GM11168 (cell line): ENCODE measurements at regions not wholly inside any gene's neighbourhood (a gene's known extent, or its start where the extent isn't known, plus 50 kb on each side); places are given as distances from the start of the nearest gene placed in this dataset.

ENCODE experiments used
- in situ Hi-C: fragments of 300-500 bp; cut with MboI; formaldehyde crosslinking; loops from one replicate; pipeline ENCODE4 v1.12.0; 2022; ENCODE audit warnings: low sequenced_read_pairs; ENCODE audit not compliant: unreplicated experiment

DNA sequence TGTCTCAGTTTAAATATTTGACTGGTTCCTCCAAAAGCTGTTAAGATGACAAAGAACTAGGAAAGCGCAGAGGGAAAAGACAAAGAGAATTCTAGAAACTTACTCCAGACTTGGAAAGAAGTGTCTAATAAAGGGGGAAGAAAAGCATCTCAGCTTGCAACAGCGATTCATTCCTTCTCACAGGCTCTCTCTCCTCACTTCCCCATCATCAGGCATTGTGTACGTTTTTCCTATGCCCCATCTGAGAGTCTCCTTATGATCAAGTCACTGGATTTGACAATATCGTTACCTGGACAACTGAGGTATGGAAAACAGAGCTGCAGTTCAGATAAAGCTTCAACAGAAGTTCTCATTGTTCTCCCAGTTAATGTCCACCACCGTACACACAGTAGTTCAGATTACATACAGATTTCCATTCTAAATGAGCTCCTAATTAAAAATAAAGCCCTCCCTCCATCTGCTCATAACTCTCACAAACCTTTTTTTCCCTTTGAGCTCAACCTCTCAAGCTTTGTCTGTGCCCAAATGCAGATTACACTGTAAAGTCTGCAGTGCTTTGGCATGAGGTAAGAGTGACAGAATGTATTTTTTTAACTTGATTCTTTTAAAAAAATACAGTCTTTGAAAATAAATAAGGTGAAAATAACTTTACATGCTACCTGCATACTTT, 254.4 kb upstream of the THBS1 start:
- in situ Hi-C loops = no loop called here

DNA sequence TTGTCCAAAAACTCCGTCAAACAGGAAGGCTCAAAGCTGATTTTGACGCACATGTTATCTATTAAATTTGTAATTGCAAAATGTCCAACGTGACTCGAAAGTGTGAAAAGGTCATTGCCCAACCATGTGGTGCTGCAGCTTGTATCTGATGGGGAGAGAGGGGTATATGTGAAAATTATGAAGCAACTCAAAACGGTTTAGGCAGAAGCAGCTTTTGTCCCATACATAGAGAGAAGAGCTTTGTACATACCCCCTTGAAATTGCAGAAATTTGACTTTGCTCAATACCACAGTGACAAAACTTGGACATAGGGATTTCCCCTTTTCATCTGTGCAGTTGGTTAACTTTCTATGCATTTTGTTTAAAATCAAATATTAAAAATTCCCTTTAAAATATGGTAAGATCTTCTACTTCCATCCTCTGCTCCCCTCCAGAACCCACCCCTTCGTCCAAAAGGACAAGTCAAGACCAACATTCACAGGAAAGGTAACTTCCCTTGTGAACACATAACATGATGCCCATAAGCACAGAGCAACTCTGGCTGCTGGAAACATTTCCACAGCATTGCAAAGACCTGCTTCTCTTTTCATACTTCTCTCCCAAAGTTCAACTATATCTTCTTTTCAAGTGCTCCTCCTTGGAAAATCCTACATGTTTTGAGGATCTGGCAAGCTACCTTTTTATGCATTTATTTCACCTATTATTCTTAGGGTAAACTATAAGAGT, 253.7 kb upstream of the THBS1 start:
- in situ Hi-C loops = no loop called here

DNA sequence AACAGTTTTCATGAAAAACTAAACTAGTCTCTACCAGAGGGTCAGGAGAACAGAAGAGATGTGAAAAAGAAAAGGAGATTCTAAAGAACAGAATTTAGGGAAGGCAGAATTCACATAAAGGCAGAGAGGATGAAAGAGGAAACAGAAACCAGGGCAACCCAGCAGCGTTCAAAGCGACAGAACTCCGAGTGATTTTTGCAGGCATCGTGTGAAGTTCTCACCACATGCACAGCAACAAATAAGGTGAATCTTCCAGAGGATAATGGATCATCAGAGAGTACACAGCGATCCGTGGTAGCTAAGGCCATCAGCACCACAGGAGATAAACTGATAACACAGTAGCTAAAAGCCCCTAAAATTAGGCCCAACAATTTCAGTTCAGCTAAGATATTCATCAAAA, 250.8 kb upstream of the THBS1 start:
- in situ Hi-C loops = no loop called here

DNA sequence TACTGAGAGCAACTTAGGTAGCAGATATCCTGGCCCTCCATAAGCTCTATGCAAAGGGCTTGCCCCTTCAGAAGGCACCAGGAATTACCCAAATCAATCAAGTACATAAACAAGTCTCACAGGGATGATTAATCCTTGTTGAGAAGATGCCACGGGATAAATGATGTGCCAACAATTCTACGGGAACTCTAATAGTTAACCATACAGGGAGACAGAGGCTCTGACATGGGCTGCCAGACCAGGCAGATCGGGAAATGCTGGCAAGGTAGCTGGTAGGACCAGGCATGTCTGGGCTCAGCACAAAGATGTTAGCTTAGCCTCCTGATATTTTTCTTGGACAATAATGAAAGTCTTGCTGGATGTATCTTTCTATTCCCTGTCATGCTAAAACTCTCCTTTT, 249.3 kb upstream of the THBS1 start:
- in situ Hi-C loops = no loop called here

DNA sequence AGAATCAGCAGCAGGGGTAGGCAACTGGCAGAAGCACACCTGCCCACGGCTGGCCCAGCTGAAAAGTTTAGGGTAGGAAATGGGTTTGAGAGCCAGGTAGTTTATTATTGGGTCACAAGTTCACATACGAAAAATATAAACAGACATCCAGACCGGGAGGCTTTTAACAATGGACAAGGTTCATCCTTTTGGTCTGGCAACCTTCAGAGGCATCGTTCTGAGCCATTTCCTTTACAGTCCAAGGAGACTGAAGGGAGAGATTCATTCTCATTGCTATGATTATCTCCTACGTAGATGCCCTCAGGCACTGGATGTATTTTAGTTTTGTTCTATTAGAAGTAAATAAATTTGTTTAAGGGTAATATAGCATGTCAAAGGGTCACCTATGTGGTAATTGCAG, 248.0 kb upstream of the THBS1 start:
- in situ Hi-C loops = no loop called here

DNA sequence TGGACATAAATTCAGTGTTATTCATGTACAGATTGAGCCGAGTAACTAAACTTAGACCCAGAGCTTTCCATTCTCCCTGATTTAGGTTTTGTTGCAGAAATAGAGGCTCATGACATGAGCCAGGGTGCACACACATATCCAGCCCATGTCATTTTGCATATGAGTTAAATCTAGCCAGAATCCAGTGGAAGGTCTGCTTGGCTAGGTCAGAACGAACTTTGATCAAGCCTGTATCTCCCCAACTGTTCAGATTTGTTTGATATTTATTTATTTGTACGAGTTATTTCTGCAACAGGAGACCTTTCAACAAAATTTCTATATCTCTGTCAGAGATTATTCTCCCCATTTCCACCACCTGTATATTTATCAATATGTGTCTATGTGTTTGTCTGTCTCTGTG, 247.5 kb upstream of the THBS1 start:
- in situ Hi-C loops = no loop called here

DNA sequence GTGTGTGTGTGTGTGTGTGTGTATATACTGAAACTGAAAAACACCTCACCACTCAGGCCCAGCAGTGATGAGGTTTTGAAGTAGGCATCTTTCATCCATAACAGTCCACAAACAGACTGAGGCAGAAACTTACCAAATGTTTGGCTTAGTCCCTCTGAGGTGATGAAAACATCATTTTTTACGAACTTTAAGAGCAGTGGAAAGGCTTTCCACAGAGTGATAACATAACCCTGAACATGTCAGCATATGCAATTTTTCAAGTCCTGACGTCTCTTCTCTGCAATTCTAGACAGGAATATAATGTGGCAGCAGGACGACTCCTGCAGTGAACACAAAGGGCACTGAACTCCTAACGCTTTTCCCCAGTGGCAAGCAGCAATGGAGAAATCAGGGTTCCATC, 247.0 kb upstream of the THBS1 start:
- in situ Hi-C loops = no loop called here

DNA sequence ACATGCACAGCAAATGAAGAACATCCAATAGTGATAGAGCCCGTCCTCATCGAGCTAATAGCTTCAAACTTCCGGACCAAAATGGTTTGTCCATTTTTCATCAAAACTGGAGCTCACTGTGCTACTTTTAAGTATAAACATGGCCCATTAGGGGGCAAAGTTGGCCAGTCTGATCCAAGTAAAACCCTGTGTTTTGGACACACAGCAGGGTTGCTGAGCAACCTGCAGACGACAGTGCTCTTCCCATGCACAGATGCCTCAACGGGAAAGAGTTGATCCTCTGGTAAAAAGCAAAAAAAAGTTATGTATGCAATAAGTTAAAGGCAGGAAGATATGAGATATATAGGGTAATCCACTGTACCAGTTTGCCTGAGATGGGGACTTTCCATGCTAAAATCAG, 244.0 kb upstream of the THBS1 start:
- in situ Hi-C loops = no loop called here

DNA sequence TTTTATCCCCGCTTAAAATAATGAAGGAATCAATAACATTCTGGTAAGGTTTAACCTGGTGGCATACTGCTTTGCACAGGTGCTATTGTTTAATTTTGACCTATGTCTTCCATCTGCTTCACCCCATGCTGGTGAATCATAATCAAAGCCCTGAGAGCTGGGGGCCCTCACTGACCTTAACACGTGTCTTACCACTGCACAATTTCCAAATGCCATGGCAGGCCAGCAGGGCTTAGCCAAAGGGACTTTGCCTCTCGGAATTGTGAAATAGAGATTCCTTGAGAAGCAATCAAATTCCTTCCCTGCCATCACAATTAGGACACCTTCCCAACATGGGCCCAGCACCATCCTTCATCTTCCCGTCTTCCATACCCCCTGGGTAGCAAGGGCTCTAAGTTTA, 242.6 kb upstream of the THBS1 start:
- in situ Hi-C loops = no loop called here

DNA sequence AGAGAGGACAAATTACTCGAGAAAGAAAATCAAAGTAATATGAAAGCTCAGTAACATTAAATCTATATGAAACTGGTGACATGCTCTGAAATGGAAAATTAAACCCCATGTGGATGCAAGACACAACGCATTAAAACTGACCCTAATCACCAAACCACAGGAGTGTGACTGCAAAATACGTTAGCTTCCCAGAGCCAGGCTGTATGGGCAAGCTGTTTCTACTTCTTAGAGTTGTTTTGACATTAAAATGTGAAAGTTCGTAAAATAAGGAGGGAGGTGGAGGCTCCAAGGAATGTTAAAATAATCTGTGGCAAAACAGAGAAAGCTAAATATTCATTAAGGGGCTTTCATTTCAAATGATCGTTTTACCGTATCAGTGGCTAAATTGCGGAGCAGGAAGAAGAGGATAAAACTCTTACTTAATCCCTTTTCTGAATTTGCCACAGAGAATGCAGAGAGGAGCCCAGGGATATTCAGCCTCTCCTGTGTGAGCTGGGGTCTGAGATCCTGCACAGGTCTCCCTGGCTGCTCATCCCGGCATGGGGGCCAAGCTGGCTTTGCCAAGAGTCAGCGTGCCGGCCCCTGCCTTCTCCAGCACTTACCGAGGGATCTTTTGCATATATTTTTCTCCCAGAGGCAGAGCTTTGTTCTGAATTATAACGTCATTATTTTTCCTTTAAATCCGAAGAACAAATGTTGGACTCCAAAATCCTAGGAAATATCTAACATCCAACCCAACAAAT, 239.8 kb upstream of the THBS1 start:
- in situ Hi-C loops = no loop called here

DNA sequence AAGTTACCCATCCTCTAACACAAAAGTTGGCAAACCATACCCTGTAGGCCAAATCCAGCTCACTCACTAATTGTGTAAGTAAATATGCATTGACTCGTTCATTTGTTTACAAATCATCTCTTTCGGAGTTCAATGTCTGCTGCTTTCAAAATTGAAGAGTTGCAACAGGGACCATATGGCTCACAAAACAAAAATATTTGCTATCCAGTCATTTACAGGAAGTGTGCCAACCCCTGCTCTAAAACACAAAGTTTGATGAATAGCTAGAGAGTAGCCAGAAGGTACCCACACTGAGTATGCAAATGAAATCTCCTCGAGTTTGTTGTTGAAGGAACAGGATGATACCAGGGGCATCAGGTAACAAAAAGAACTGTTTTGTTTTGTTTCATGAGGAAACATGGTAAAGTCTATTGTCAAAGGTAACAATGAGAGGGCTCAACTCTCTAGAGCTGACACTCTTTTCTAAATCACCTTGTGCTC, 236.2 kb upstream of the THBS1 start:
- in situ Hi-C loops = no loop called here

DNA sequence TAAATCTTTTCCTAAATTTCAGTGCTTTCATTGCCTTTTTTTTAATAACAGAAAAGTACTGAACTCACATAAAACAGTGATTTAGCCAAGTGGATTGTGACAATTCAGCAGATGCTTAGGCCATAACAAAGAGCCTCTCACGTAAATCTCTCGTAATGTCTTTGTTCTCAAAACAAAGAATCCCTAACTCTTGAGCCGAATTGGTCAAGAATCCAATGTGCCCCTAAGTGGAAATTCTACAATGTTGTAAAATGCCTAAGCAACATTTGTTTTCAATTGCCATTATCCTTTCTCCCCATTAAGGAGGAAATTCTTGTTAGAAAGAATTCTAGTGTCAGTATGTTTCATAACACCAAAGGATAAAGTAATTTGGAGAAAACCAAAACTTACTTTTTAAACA, 235.7 kb upstream of the THBS1 start:
- in situ Hi-C loops = no loop called here

DNA sequence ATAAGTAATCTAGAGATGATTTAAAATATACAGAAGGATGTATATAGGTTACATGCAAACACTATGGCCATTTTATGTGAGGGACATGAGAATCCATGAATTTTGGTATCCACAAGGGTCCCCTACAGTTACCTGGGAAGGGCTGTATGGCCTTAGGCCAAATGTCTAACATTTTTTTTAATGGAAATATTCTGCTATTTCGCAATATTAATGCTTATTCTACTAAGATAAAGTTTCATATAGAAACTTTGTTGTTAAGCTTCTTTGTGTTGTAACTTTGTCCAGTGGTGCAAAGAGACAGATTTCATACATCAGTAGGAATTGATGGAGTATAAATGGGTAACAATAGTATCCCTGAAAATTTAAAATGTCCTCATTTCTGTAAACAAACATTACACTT, 233.4 kb upstream of the THBS1 start:
- in situ Hi-C loops = no loop called here

DNA sequence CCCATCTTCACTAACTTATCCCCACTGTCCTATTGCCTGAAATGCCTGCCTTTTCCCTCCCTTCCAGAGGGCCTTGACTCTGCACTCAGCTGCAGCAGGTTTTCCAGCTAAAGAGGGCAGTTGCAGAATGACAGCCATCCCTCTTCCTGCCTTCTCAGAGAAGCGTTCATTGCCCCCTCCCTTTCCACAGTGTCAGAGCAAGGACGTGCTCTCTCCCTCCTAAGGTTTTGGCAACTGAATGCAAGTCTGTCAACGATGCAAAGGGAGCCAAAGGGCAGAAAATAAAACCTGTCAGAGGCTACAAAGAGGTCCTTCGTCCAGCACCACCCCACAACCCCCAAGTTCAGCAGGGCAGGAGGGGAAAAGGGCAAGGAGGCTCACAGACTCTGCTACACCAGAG, 230.1 kb upstream of the THBS1 start:
- in situ Hi-C loops = no loop called here

DNA sequence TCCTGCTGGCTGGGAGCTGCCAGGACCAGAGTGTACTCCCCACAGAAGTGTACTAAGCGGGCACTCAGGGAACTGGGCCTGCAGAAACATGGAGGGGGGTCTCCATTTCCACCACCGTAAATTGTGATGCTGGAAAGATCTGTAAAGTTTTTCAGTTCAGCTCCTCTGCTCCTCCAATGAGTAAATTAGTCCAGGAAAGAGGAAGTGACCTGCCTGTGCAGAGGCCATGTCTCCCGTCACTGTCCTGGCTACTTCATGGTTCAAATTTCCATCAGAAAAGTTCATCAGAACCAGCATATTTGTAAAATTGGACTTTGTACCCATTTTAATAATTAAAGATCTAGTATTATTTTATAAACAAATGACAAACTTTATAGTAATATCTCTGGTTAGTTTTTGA, 226.7 kb upstream of the THBS1 start:
- in situ Hi-C loops = no loop called here

DNA sequence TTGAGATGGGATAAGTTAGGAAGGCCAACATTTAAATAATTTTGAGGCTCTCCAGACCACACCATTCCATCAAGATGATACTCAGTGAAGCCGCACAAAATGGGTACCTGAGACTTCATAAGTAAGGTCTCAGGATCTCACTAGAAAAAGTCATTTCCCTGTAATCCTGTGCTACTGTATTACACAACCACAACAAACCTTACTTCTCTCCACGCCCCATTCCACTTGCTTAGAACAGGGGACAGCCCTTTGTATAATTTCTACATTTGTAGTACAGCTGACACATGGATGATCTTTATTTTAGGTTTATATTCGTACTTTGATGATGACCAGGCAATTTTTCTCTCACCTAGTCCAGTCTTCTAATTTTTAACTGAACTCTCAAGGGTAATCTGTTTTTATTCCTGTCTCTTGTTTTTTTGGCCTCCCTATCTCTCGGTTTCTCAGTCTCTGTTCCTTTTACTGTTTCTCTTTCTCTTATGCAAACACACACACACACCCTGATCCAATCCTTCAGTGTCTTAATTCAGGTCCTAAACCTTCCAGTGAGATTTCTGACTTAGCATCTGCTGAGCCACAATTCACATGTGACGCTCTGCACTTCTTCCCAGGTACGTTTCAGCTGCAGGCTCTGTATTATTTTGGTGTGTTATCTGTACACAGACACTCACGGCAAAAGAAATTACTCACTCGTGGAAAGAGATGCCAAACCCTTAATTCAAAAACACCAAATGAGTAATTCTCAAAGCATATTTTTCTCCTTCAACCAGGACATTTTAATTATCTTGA, 223.2 kb upstream of the THBS1 start:
- in situ Hi-C loops = no loop called here

DNA sequence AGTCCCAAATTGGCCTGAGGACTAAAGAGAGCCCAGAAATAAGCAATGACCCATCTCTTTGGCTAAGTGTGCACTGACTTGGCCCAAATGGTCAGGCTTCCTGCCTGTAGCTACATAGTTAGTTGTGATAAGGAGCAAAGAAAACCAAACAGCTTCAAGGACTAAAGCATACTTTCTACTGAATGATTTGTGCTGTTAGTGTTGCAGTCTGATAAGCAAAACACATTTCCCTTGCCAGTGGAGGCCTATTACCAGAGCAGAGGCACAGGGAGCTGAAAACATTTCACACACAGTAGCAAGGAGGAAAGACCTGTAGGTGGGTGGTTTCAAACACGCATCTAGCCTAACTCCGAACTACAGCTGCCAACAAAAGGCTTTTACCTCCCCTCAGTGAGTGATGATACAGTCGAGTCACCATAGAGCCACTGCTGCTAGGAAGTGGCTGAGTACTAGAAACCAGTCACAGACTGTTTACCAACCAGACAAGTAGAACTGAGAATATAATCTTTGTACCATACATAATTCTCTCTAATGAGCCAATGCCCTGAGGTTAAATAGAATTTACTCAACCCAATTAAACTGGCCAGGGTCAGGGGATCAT, 222.3 kb upstream of the THBS1 start:
- in situ Hi-C loops = no loop called here

DNA sequence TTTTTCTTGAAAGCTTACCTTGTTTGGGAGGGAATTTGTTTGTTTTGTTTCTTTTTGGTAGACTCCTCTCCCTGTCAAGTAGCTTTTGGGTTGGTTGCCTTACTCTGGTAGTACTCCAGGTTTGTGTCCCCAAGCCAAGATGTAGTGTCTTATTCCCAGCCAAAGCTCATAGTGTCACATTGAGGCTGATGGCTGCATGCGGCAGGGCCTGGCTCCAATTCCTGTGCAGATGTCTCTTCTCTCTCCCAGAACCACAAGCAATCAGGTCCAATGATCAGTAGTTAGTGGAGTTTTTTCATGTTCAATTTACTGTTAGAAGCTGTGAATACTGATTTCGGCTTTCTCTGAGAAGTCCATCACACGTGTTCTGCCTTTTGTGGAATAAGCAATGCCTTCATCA, 221.1 kb upstream of the THBS1 start:
- in situ Hi-C loops = no loop called here

DNA sequence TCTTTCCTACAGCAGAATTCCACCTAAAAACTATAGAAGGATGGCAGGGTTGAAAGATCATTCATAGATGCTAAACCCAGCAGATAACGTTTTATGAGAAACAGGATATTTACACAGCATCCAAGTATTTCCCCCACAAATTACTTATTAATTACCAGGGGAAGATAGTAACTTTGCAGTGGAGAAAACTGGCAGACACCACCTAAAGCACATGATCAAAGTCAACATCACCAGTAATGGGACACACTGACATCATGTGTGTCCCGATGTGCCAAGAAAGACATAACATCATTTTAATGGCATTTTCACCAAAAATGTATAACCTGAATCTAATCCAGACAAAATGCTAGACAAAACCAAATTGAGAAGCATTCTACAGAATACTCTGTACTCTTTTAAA, 220.4 kb upstream of the THBS1 start:
- in situ Hi-C loops = no loop called here

DNA sequence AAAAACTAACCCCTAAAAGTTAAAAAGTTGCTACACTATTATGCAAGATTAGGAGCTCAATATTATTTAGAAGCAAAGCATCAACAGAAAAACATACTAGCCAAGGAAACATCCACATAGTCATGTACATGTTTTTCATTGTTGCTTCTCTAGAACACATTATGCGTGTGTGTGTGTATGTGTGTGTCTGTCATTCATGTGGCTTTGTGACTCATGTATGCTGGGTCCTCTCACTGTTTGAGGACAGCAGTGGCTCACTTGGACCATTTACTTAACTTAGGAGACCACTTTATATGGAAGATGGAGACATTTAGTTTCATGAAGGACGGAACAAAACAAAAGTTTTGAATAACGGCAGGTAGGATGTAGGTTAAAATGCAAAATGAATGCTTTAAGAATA, 219.4 kb upstream of the THBS1 start:
- in situ Hi-C loops = no loop called here
